C4-2B (cell line): ENCODE measurements at regions not wholly inside any gene's neighbourhood (a gene's known extent, or its start where the extent isn't known, plus 50 kb on each side); places are given as distances from the start of the nearest gene placed in this dataset.

Experiments used
- CTCF ChIP-seq: fragments of 450-650 bp; conservative IDR thresholded peaks from 2 replicates; pipeline ENCODE4 v1.5.1; 2017; ENCODE audit warnings: mild to moderate bottlenecking
- ZFX ChIP-seq: fragments of 450-650 bp; IDR thresholded peaks from 2 replicates; pipeline ENCODE4 v1.6.1; 2017

- no peak for TF ChIP-seq CTCF
- no peak for TF ChIP-seq ZFX
Measured at GRCh38 chrX:1011691-1012283, 200.7 kb downstream of the CRLF2 start.
